Epidermal melanocyte (primary cell): ENCODE measurements at regions not wholly inside any gene's neighbourhood (a gene's known extent, or its start where the extent isn't known, plus 50 kb on each side); places are given as distances from the start of the nearest gene placed in this dataset.
"Not testable (repeated sequence)": the region's sequence is repeated elsewhere in the genome, so short reads cannot be mapped to it uniquely, and the experiment has no call there.

ENCODE experiments used
- DNase-seq: peaks from one replicate; pipeline ENCODE4 v3.0.0; 2011; ENCODE audit warnings: low spot score; ENCODE audit not compliant: insufficient read length

- DNase-seq, result no peak
These were observed 64.7 kb downstream of the DHCR7 start for GRCh38 chr11:71383461-71383860.

- no peak for DNase-seq
These were observed 66.2 kb downstream of the DHCR7 start for GRCh38 chr11:71381781-71382505.

- DNase-seq, result no peak
These were observed 68.5 kb downstream of the DHCR7 start for GRCh38 chr11:71379701-71380100.

- DNase-seq, result no peak
These were observed 74.3 kb downstream of the DHCR7 start for GRCh38 chr11:71373791-71374454.

GRCh38 chr11:71372693-71373657 is 75.2 kb downstream of the DHCR7 start:
- DNase-seq, result peak; percentile 44

GRCh38 chr11:71371674-71372069 is 76.5 kb downstream of the DHCR7 start:
- no peak for DNase-seq

- no peak for DNase-seq
These were observed 77.1 kb downstream of the DHCR7 start for GRCh38 chr11:71370895-71371673.

GRCh38 chr11:71370020-71370747 is 78.0 kb downstream of the DHCR7 start:
- DNase-seq, result no peak

- DNase-seq, result no peak
These were observed 78.8 kb downstream of the DHCR7 start for GRCh38 chr11:71369411-71369810.

- DNase-seq, result no peak
These were observed 79.2 kb downstream of the DHCR7 start for GRCh38 chr11:71368966-71369365.

GRCh38 chr11:71367756-71368155 is 80.4 kb downstream of the DHCR7 start:
- DNase-seq, result no peak

- not testable (repeated sequence) for DNase-seq
These were observed 80.9 kb downstream of the DHCR7 start for GRCh38 chr11:71367276-71367675.

GRCh38 chr11:71366076-71366475 is 82.1 kb downstream of the DHCR7 start:
- no peak for DNase-seq

GRCh38 chr11:71365626-71366025 is 82.6 kb downstream of the DHCR7 start:
- no peak for DNase-seq

- DNase-seq, result no peak
These were observed 83.4 kb downstream of the DHCR7 start for GRCh38 chr11:71364806-71365205.

GRCh38 chr11:71364176-71364671 is 84.0 kb downstream of the DHCR7 start:
- no peak for DNase-seq

- DNase-seq, result no peak
These were observed 84.5 kb downstream of the DHCR7 start for GRCh38 chr11:71363721-71364120.

- DNase-seq, result no peak
These were observed 89.1 kb downstream of the DHCR7 start for GRCh38 chr11:71358963-71359567.

GRCh38 chr11:71358122-71358728 is 90.0 kb downstream of the DHCR7 start:
- DNase-seq, result no peak
